Hepatocyte (in vitro differentiated cells): ENCODE measurements at regions not wholly inside any gene's neighbourhood (a gene's known extent, or its start where the extent isn't known, plus 50 kb on each side); places are given as distances from the start of the nearest gene placed in this dataset.

Experiments used
- DNase-seq: peaks from one replicate; pipeline ENCODE4 v3.0.0-alpha.2; 2016; ENCODE audit warnings: low spot score
- H2AFZ ChIP-seq: fragments of 200-600 bp; sonication (generic); 2 replicates; pipeline ENCODE4 v1.6.0; 2016; ENCODE audit warnings: antibody characterized with exemption, mild to moderate bottlenecking
- H3K27ac ChIP-seq: fragments of 200-600 bp; sonication (generic); 2 replicates; pipeline ENCODE4 v1.5.1; 2016; ENCODE audit warnings: mild to moderate bottlenecking
- H3K27me3 ChIP-seq: fragments of 200-600 bp; sonication (generic); 2 replicates; pipeline ENCODE4 v1.6.1; 2016
- H3K36me3 ChIP-seq: fragments of 200-600 bp; sonication (generic); replicated peaks from 2 replicates; pipeline ENCODE4 v1.5.1; 2016; ENCODE audit warnings: low read depth; ENCODE audit not compliant: insufficient read depth
- H3K4me1 ChIP-seq: fragments of 200-600 bp; sonication (generic); 2 replicates; pipeline ENCODE4 v1.5.1; 2016; ENCODE audit warnings: mild to moderate bottlenecking, moderate library complexity; ENCODE audit not compliant: insufficient read depth
- H3K4me2 ChIP-seq: fragments of 200-600 bp; sonication (generic); 2 replicates; pipeline ENCODE4 v1.6.0; 2016
- H3K4me3 ChIP-seq: fragments of 200-600 bp; sonication (generic); 2 replicates; pipeline ENCODE4 v1.5.1; 2016; ENCODE audit warnings: mild to moderate bottlenecking
- H3K79me2 ChIP-seq: fragments of 200-600 bp; sonication (generic); 2 replicates; pipeline ENCODE4 v1.6.0; 2017; ENCODE audit warnings: mild to moderate bottlenecking
- H3K9me2 ChIP-seq: fragments of 200-600 bp; sonication (generic); replicated peaks from 2 replicates; pipeline ENCODE4 v1.6.0; 2017; ENCODE audit warnings: mild to moderate bottlenecking; ENCODE audit not compliant: insufficient read depth
- H3K9me3 ChIP-seq: fragments of 200-600 bp; sonication (generic); 2 replicates; pipeline ENCODE4 v1.5.1; 2016; ENCODE audit warnings: low read depth, mild to moderate bottlenecking
- H4K20me1 ChIP-seq: fragments of 200-600 bp; sonication (generic); 2 replicates; pipeline ENCODE4 v1.6.0; 2016; ENCODE audit warnings: mild to moderate bottlenecking; ENCODE audit not compliant: insufficient read depth, poor library complexity, severe bottlenecking
- CTCF ChIP-seq: fragments of 200-600 bp; sonication (generic); IDR thresholded peaks from 2 replicates; pipeline ENCODE4 v1.5.1; 2016; ENCODE audit warnings: antibody characterized with exemption, mild to moderate bottlenecking; ENCODE audit not compliant: poor library complexity
- EZH2 ChIP-seq: fragments of 200-600 bp; sonication (generic); IDR thresholded peaks from 2 replicates; pipeline ENCODE4 v1.6.1; 2016; ENCODE audit warnings: antibody characterized with exemption, mild to moderate bottlenecking, borderline replicate concordance
- EZH2phosphoT487 ChIP-seq: fragments of 200-600 bp; sonication (generic); IDR thresholded peaks from one replicate; pipeline ENCODE4 v1.6.1; 2018; ENCODE audit warnings: antibody characterized with exemption, mild to moderate bottlenecking, low read depth, moderate library complexity; ENCODE audit not compliant: unreplicated experiment, severe bottlenecking
- WGBS: methylation state at CpG from one replicate; pipeline ENCODE4 v1.1.6; 2016; ENCODE audit warnings: low lambda C conversion rate; ENCODE audit errors: missing lambda C conversion rate; 5-methylcytosine and 5-hydroxymethylcytosine counted together

- H3K9me2 ChIP-seq: no peaks in the 10 kb centered on the region
- DNase-seq: no peak
- H3K27me3 ChIP-seq: no peaks in the 10 kb centered on the region
- H3K4me2 ChIP-seq: no peak overlapping the region
- H4K20me1 ChIP-seq: no peaks in the 10 kb centered on the region
- no peak overlapping the region for H3K27ac ChIP-seq
- H3K36me3 ChIP-seq: no peaks in the 10 kb centered on the region
- H3K79me2 ChIP-seq: no peaks in the 10 kb centered on the region
- no peak overlapping the region for H2AFZ ChIP-seq
- TF ChIP-seq EZH2: no peak
- no peak for TF ChIP-seq EZH2phosphoT487
- TF ChIP-seq CTCF: no peak
- H3K4me3 ChIP-seq: no peak overlapping the region
- no peaks in the 10 kb centered on the region for H3K4me1 ChIP-seq
- H3K9me3 ChIP-seq: no peaks in the 10 kb centered on the region
Measured at GRCh38 chr16:35182043-35182677, 1722.7 kb downstream of the TP53TG3F start.

GRCh38 chr16:35182943-35183550 lies 1723.6 kb downstream of the TP53TG3F start:
- no peaks in the 10 kb centered on the region for H3K36me3 ChIP-seq
- no peak overlapping the region for H3K27ac ChIP-seq
- no peaks in the 10 kb centered on the region for H3K27me3 ChIP-seq
- no peaks in the 10 kb centered on the region for H4K20me1 ChIP-seq
- no peak for DNase-seq
- H2AFZ ChIP-seq: no peak overlapping the region
- no peaks in the 10 kb centered on the region for H3K9me2 ChIP-seq
- WGBS: 58% methylated on average over 6 of the region's 6 CpGs
- H3K9me3 ChIP-seq: no peaks in the 10 kb centered on the region
- no peak for TF ChIP-seq EZH2
- no peak for TF ChIP-seq CTCF
- TF ChIP-seq EZH2phosphoT487: no peak
- H3K4me1 ChIP-seq: no peaks in the 10 kb centered on the region
- no peak overlapping the region for H3K4me2 ChIP-seq
- H3K79me2 ChIP-seq: no peaks in the 10 kb centered on the region
- H3K4me3 ChIP-seq: no peak overlapping the region

GRCh38 chr16:35184356-35184870 lies 1725.0 kb downstream of the TP53TG3F start:
- DNase-seq: no peak
- Histone ChIP-seq H3K36me3 (no peaks in the 10 kb centered on the region), H4K20me1 (no peaks in the 10 kb centered on the region), H3K9me3 (no peaks in the 10 kb centered on the region), H3K79me2 (no peaks in the 10 kb centered on the region), H2AFZ (no peak overlapping the region), H3K27ac (no peak overlapping the region), H3K27me3 (no peaks in the 10 kb centered on the region), H3K4me2 (no peak overlapping the region), H3K4me1 (no peaks in the 10 kb centered on the region), H3K9me2 (no peaks in the 10 kb centered on the region), H3K4me3 (no peak overlapping the region)
- TF ChIP-seq CTCF (no peak), EZH2 (no peak), EZH2phosphoT487 (no peak)
- 73% methylated on average over 1 of the region's 1 CpG for whole genome bisulfite sequencing
